HFF-Myc (cell line): ENCODE measurements at regions not wholly inside any gene's neighbourhood (a gene's known extent, or its start where the extent isn't known, plus 50 kb on each side); places are given as distances from the start of the nearest gene placed in this dataset.
"Not testable (repeated sequence)": the region's sequence is repeated elsewhere in the genome, so short reads cannot be mapped to it uniquely, and the experiment has no call there.

Experiments
- DNase-seq: peaks from one replicate; pipeline ENCODE4 v3.0.0-alpha.2; 2011; ENCODE audit warnings: low read depth; ENCODE audit errors: extremely low read depth
- H3K4me3 ChIP-seq: replicated peaks from 2 replicates; pipeline ENCODE4 v1.5.1; 2011; ENCODE audit warnings: low read depth, mild to moderate bottlenecking, control low read depth, low read length
- TF ChIP-seq, protein P1 (sequence below): IDR thresholded peaks from 2 replicates; pipeline ENCODE4 v1.5.1; 2012; ENCODE audit warnings: mild to moderate bottlenecking, low read depth, low read length, control low read depth; ENCODE audit errors: missing control alignments

DNA sequence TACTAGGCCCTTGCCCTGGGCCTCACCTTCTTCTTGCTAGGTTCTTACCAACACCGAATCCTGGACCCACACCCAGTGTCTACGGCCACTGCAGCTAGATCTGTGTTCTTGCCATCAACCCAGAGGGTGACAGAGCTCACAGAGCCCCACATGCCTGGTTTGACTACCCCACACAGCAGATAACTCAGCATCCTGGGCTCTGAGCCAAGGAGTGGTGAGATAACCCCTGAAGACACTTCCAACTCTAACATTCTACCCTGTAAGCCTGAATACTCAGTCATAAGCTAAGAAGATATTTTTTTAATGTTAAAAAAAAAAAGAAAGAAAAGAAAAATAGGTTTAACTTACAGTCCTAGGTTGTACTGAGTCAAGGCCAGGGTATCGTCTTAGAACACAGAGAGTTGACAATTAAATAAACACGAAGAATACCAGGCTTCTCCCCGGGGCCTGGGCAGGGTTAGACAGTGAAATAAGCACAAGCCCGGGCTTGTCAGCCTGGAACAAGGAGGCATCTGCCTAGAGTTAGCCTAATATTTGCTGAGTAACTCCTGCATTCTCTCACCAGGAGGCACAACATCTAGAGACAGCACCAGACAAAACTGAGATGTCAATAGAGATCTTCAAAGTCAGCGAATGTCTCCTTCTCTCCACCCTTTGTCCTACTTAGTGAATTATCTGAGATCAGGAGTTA lies 556.5 kb upstream of the LRRN3 start:
- DNase-seq: no peak
- no peak overlapping the region for H3K4me3 ChIP-seq
- TF ChIP-seq, protein P1, sequence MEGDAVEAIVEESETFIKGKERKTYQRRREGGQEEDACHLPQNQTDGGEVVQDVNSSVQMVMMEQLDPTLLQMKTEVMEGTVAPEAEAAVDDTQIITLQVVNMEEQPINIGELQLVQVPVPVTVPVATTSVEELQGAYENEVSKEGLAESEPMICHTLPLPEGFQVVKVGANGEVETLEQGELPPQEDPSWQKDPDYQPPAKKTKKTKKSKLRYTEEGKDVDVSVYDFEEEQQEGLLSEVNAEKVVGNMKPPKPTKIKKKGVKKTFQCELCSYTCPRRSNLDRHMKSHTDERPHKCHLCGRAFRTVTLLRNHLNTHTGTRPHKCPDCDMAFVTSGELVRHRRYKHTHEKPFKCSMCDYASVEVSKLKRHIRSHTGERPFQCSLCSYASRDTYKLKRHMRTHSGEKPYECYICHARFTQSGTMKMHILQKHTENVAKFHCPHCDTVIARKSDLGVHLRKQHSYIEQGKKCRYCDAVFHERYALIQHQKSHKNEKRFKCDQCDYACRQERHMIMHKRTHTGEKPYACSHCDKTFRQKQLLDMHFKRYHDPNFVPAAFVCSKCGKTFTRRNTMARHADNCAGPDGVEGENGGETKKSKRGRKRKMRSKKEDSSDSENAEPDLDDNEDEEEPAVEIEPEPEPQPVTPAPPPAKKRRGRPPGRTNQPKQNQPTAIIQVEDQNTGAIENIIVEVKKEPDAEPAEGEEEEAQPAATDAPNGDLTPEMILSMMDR: no peak

DNA sequence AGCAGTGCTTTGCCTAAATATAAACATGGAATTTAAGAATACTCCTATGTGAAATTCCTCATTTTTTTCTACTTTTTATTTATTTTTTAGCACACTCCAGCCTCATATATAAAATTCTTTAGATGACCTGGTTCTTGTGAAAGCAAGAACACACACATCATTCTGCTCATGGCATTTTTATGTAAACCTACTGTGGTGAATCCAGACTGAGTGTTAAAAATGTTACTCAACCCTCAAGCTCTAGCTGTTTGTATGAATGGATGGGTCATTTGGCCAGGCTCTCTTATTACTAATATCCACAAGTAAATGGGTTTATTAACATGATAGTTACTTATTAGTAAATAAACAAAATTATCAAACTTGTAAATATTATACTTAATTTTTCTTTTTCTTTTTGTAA lies 551.7 kb upstream of the LRRN3 start:
- no peak overlapping the region for H3K4me3 ChIP-seq
- no peak for DNase-seq
- TF ChIP-seq, protein P1: no peak

DNA sequence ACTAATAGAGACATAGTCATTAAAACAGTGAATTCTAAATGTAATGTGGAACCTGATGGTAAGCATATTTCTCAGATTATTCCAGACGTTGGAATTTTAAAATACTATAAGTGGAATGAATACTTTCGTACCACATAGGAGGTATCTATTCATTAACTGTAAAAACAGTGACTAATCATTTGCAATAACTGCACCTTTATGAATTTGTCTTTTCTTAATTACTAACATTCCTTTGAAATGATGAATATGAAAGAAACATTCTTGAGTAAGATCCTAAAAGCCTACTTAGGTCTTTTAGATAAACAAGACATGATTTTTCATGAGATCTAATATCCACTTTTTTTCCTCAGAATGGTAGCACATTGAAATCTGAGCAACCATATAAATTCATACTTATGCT lies 549.0 kb upstream of the LRRN3 start:
- TF ChIP-seq, protein P1: no peak
- no peak overlapping the region for H3K4me3 ChIP-seq
- no peak for DNase-seq

DNA sequence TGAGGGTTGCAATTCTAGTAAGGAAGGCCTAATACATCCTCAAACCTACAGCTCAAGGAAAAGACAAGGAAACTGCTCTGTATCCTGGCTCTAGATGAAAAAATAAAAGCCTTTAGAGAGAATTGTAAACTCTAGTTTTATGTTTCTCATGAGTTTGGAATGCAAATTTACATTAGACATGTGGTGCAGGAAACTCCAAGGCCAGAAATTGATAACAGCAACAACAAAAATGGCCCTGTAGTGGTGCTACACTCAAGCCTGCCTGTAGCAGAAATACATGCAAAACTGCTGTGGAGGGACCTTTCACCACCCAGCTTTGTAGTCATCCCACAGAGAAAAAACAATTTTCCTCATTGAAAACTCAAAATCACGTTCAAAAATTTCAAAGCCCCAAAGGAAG lies 546.7 kb upstream of the LRRN3 start:
- no peak overlapping the region for H3K4me3 ChIP-seq
- TF ChIP-seq, protein P1: no peak
- DNase-seq: no peak

DNA sequence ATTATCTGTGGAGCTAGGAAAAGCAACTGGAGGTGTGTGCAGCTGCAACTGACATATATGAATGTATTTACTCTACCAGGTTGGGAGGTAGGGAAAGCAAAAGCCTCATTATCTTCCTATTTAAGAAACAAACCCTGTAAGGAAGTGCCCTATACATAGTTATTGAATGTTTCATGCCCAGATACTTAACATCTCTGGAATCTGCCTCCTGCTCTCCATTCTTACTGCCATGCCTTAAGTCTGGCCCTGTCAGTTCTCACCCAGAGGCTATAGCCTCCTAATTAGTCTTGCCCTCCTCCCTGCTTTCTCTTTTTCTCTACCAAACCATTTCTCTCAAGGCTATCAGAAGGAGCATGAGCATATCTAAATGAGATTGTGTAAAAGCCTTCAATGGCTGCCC lies 542.6 kb upstream of the LRRN3 start:
- TF ChIP-seq, protein P1: no peak
- DNase-seq: no peak
- no peak overlapping the region for H3K4me3 ChIP-seq

DNA sequence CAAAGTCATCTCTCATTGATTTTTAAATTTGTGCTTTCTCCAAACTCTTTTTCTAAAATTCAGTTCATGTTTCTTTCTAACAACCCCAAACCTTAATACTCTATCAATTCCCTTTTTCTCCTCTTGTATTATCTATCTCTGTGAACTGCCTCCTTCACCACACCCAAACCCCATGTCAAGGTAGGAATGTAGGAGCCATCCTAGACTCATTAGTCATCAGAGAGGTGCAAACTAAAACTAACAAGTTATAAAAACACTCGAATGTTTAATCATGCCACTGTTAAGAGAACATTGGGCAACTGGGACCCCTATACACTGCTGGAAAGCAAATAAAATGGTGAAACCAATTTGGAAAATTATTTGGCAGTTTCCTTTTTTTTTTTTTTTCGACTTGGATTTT lies 533.8 kb upstream of the LRRN3 start:
- H3K4me3 ChIP-seq: no peak overlapping the region
- DNase-seq: no peak
- TF ChIP-seq, protein P1: no peak

DNA sequence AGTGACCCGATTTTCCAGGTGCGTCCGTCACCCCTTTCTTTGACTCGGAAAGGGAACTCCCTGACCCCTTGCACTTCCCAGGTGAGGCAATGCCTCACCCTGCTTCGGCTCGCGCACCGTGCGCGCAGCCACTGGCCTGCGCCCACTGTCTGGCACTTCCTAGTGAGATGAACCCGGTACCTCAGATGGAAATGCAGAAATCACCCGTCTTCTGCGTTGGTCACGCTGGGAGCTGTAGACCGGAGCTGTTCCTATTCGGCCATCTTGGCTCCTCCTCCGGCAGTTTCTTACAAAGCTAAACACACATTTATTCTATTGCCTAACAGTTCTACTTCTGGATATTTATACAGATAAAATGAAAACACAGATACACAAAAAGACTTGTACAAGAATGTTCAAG lies 527.6 kb upstream of the LRRN3 start:
- DNase-seq, H3K4me3 ChIP-seq: not testable (repeated sequence)
